Prostate gland (tissue), 2 donors: ENCODE measurements at regions not wholly inside any gene's neighbourhood (a gene's known extent, or its start where the extent isn't known, plus 50 kb on each side); places are given as distances from the start of the nearest gene placed in this dataset.

Source experiments
- DNase-seq: peaks from one replicate; pipeline ENCODE4 v3.0.0-alpha.2; 2019; ENCODE audit warnings: low spot score
- H3K27ac ChIP-seq, 2 donors: fragments of 200-600 bp; sonication (generic); 2 replicates each; pipeline ENCODE4 v1.5.1; 2017 to 2019
- H3K27me3 ChIP-seq: fragments of 200-600 bp; sonication (generic); replicated peaks from 2 replicates; pipeline ENCODE4 v1.5.1; 2019; ENCODE audit not compliant: insufficient read depth
- H3K36me3 ChIP-seq, 2 donors: fragments of 200-600 bp; sonication (generic); 1 replicate in 1 of 2; 2 replicates in 1 of 2; pipeline versions ENCODE4 v1.5.1 to v1.8.1; 2017 to 2019
- H3K4me1 ChIP-seq: fragments of 200-600 bp; sonication (generic); replicated peaks from 2 replicates; pipeline ENCODE4 v1.5.1; 2019
- H3K4me3 ChIP-seq, 2 donors: fragments of 200-600 bp; sonication (generic); 2 replicates each; pipeline ENCODE4 v1.5.1; 2017 to 2019
- H3K9me3 ChIP-seq: fragments of 200-600 bp; sonication (generic); 2 replicates; pipeline ENCODE4 v1.5.1; 2017
- CTCF ChIP-seq, 4 experiments: fragments of 200-600 bp in 2 of 4; fragments of 450-650 bp in 2 of 4; sonication (generic) in 2 of 4; IDR thresholded peaks; 1 replicate in 3 of 4; 2 replicates in 1 of 4; pipeline ENCODE4 v1.5.1; 2016 to 2019; ENCODE audit warnings: antibody characterized with exemption in 4 of 4, mild to moderate bottlenecking in 2 of 4, moderate library complexity in 2 of 4
- POLR2A ChIP-seq: fragments of 450-650 bp; IDR thresholded peaks from one replicate; pipeline ENCODE4 v1.6.1; 2016; ENCODE audit warnings: antibody characterized with exemption, mild to moderate bottlenecking
- POLR2AphosphoS5 ChIP-seq: sonication (generic); formaldehyde crosslinking; IDR thresholded peaks from one replicate; pipeline ENCODE4 v1.6.1; 2017; ENCODE audit warnings: antibody characterized with exemption
- WGBS: methylation state at CpG from one replicate; pipeline ENCODE4 v1.1.5; 2018; 5-methylcytosine and 5-hydroxymethylcytosine counted together
- intact Hi-C: fragments of 100-400 bp; cut with DNase I; formaldehyde crosslinking; loops from one replicate; pipeline ENCODE4 v1.14.2; 2022

GRCh38 chr9:12604164-12604821 is 88.9 kb upstream of the TYRP1 start:
- no peak for DNase-seq
- Histone ChIP-seq H3K9me3 (no peaks in the 10 kb centered on the region), H3K27ac (no peak overlapping the region), H3K27me3 (no peaks in the 10 kb centered on the region), H3K4me1 (no peaks in the 10 kb centered on the region), H3K4me3 (no peak overlapping the region), H3K36me3 (no peaks in the 10 kb centered on the region)
- intact Hi-C loops = no loop called here
- WGBS = 87% methylated on average over 2 of the region's 2 CpGs
- TF ChIP-seq POLR2A = no peak
- no peak for TF ChIP-seq CTCF (IDR thresholded peaks at IDR 0.05)
- TF ChIP-seq POLR2AphosphoS5 = no peak

- Histone ChIP-seq H3K4me1 (no peaks in the 10 kb centered on the region), H3K36me3 (no peaks in the 10 kb centered on the region), H3K27me3 (no peaks in the 10 kb centered on the region), H3K27ac (no peak overlapping the region), H3K9me3 (no peaks in the 10 kb centered on the region), H3K4me3 (no peak overlapping the region)
- intact Hi-C loops = no loop called here
- TF ChIP-seq POLR2AphosphoS5 (no peak), CTCF (IDR thresholded peaks at IDR 0.05) (no peak), POLR2A (no peak)
- DNase-seq = no peak
- WGBS = 31% methylated on average over 4 of the region's 4 CpGs
Measured at GRCh38 chr9:12612211-12612770, 80.9 kb upstream of the TYRP1 start.

- WGBS = 60% methylated on average over 1 of the region's 1 CpG
- no peak for DNase-seq
- Histone ChIP-seq H3K27ac (no peak overlapping the region), H3K4me3 (no peak overlapping the region), H3K36me3 (no peaks in the 10 kb centered on the region), H3K4me1 (no peaks in the 10 kb centered on the region), H3K27me3 (no peaks in the 10 kb centered on the region), H3K9me3 (no peaks in the 10 kb centered on the region)
- TF ChIP-seq CTCF (IDR thresholded peaks at IDR 0.05) (no peak), POLR2A (no peak), POLR2AphosphoS5 (no peak)
- intact Hi-C loops = no loop called here
Measured at GRCh38 chr9:12613071-12613470, 80.1 kb upstream of the TYRP1 start.

GRCh38 chr9:12614488-12614887 is 78.7 kb upstream of the TYRP1 start:
- no peak overlapping the region for H3K4me3 ChIP-seq
- no peaks in the 10 kb centered on the region for H3K9me3 ChIP-seq
- H3K36me3 ChIP-seq = no peaks in the 10 kb centered on the region
- intact Hi-C loops = no loop called here
- no peak for TF ChIP-seq CTCF (IDR thresholded peaks at IDR 0.05)
- no peak for TF ChIP-seq POLR2A
- TF ChIP-seq POLR2AphosphoS5 = no peak
- no peak overlapping the region for H3K27ac ChIP-seq
- 74% methylated on average over 3 of the region's 3 CpGs for WGBS
- no peaks in the 10 kb centered on the region for H3K4me1 ChIP-seq
- no peaks in the 10 kb centered on the region for H3K27me3 ChIP-seq
- DNase-seq = no peak

- Histone ChIP-seq H3K4me1 (no peaks in the 10 kb centered on the region), H3K27ac (no peak overlapping the region), H3K4me3 (no peak overlapping the region), H3K36me3 (no peaks in the 10 kb centered on the region), H3K27me3 (no peaks in the 10 kb centered on the region), H3K9me3 (no peaks in the 10 kb centered on the region)
- WGBS = 49% methylated on average over 2 of the region's 2 CpGs
- intact Hi-C loops = no loop called here
- no peak for DNase-seq
- TF ChIP-seq POLR2AphosphoS5 = no peak
- TF ChIP-seq CTCF (IDR thresholded peaks at IDR 0.05) = no peak
- no peak for TF ChIP-seq POLR2A
Measured at GRCh38 chr9:12618956-12619355, 74.2 kb upstream of the TYRP1 start.
